GM12878 (cell line): ENCODE measurements at regions not wholly inside any gene's neighbourhood (a gene's known extent, or its start where the extent isn't known, plus 50 kb on each side); places are given as distances from the start of the nearest gene placed in this dataset.

Experiments
- ATAC-seq: fragments of 200-7000 bp; cut with Tn5 transposase; 3 replicates; pipeline ENCODE4 v1.9.1; 2020; ENCODE audit warnings: mild to moderate bottlenecking, moderate library complexity
- BruUV-seq: library from RNA; stranded (reverse); fragments of 400-500 nt; replicated peaks from 2 replicates; lab custom pipeline; 2021; lab: Mats Ljungman, UMichigan
- CTCF ChIA-PET: fragments of 300-600 bp; sonication (Branson Sonifier 250); formaldehyde crosslinking; extraction: SDS; loops from one replicate; lab custom pipeline; 2021; ENCODE audit warnings: inconsistent platforms; lab: Yijun Ruan, JAX
- POLR2A ChIA-PET: fragments of 350-600 bp; formaldehyde crosslinking; extraction: SDS; loops from one replicate; lab custom pipeline; 2021; ENCODE audit warnings: inconsistent platforms; lab: Charles Lee
- RAD21 ChIA-PET: fragments of 300-600 bp; sonication (Branson Sonifier 250); formaldehyde crosslinking; loops from one replicate; lab custom pipeline; 2023; ENCODE audit warnings: antibody characterized with exemption; ENCODE audit not compliant: unreplicated experiment; lab: Charles Lee
- SMC1A ChIA-PET: fragments of 300-600 bp; sonication (Branson Sonifier 250); formaldehyde crosslinking; loops from one replicate; lab custom pipeline; 2023; ENCODE audit not compliant: unreplicated experiment, uncharacterized antibody; lab: Charles Lee
- DNase-seq: peaks from one replicate; pipeline ENCODE4 v3.0.0-alpha.2; 2011; ENCODE audit warnings: low read depth, low spot score
- FAIRE-seq: peaks from 3 replicates; lab custom pipeline; 2011; peaks lifted over from hg19 to GRCh38; lab: Jason Lieb, UNC
- H2AFZ ChIP-seq: 2 replicates; pipeline ENCODE4 v1.6.0; 2011; ENCODE audit warnings: low read depth, low read length, control low read depth; ENCODE audit not compliant: control insufficient read depth
- H3K27ac ChIP-seq: 2 replicates; pipeline ENCODE4 v1.5.1; 2011; ENCODE audit warnings: control low read depth; ENCODE audit not compliant: control insufficient read depth, insufficient read depth
- H3K27me3 ChIP-seq, 2 experiments: replicated peaks in 1 of 2; 2 replicates each; pipeline versions ENCODE4 v1.6.0 to v1.6.1; 2011; ENCODE audit warnings: low read length in 1 of 2; ENCODE audit not compliant: control insufficient read depth in 2 of 2, insufficient read depth in 2 of 2
- H3K36me3 ChIP-seq, 2 experiments: 2 replicates each; pipeline ENCODE4 v1.5.1; 2011; ENCODE audit warnings: low read length in 1 of 2; ENCODE audit not compliant: control insufficient read depth in 2 of 2, insufficient read depth in 2 of 2
- H3K4me1 ChIP-seq: 2 replicates; pipeline ENCODE4 v1.6.1; 2011; ENCODE audit warnings: mild to moderate bottlenecking, low read length, moderate library complexity, mixed read lengths; ENCODE audit not compliant: control insufficient read depth, insufficient read depth
- H3K4me2 ChIP-seq: 2 replicates; pipeline ENCODE4 v1.6.0; 2011; ENCODE audit warnings: control low read depth; ENCODE audit not compliant: control insufficient read depth, insufficient read depth
- H3K4me3 ChIP-seq: fragments of 200-600 bp; sonication (generic); 2 replicates; pipeline ENCODE4 v1.5.1; 2016
- H3K79me2 ChIP-seq: 2 replicates; pipeline ENCODE4 v1.6.0; 2011; ENCODE audit warnings: low read length; ENCODE audit not compliant: control insufficient read depth, insufficient read depth
- H3K9ac ChIP-seq: 2 replicates; pipeline ENCODE4 v1.8.0; 2011; ENCODE audit warnings: low read length, control low read depth, mixed read lengths; ENCODE audit not compliant: control insufficient read depth, insufficient read depth
- H3K9me3 ChIP-seq: replicated peaks from 3 replicates; pipeline ENCODE4 v1.5.1; 2011; ENCODE audit warnings: mild to moderate bottlenecking, low read length; ENCODE audit not compliant: control insufficient read depth, insufficient read depth
- H4K20me1 ChIP-seq: 2 replicates; pipeline ENCODE4 v1.6.0; 2011; ENCODE audit not compliant: control insufficient read depth, insufficient read depth
- NR2C2 ChIP-seq: IDR thresholded peaks from 2 replicates; pipeline ENCODE4 v1.6.1; 2011; ENCODE audit warnings: borderline replicate concordance, low read depth; ENCODE audit not compliant: control insufficient read depth, insufficient read length
- RUNX3 ChIP-seq: IDR thresholded peaks from 2 replicates; pipeline ENCODE4 v1.6.1; 2012; ENCODE audit warnings: low read length, inconsistent platforms
- SMAD5 ChIP-seq: IDR thresholded peaks from 2 replicates; pipeline ENCODE4 v1.6.1; 2016; ENCODE audit warnings: antibody characterized with exemption, low read depth
- SRF ChIP-seq, 2 experiments: IDR thresholded peaks; 2 replicates each; pipeline ENCODE4 v1.6.1; 2011; ENCODE audit warnings: low read depth in 2 of 2, low read length in 2 of 2, mild to moderate bottlenecking in 1 of 2, moderate library complexity in 1 of 2
- ZSCAN29 ChIP-seq: fragments of 450-650 bp; IDR thresholded peaks from 2 replicates; pipeline ENCODE4 v1.6.1; 2017; ENCODE audit warnings: mild to moderate bottlenecking, moderate library complexity
- WGBS: methylation state at CpG from one replicate; pipeline ENCODE4 v1.1.6; 2016; ENCODE audit warnings: low lambda C conversion rate; ENCODE audit not compliant: insufficient replicate concordance, insufficient coverage; ENCODE audit errors: missing lambda C conversion rate; 5-methylcytosine and 5-hydroxymethylcytosine counted together
- in situ Hi-C: fragments of 300-500 bp; cut with MboI; formaldehyde crosslinking; loops from 9 replicates; pipeline ENCODE4 v1.14.3; 2018; ENCODE audit warnings: mixed read lengths
- intact Hi-C: fragments of 100-400 bp; cut with micrococcal nuclease; formaldehyde crosslinking; loops from one replicate; pipeline ENCODE4 v1.14.2; 2022; ENCODE audit not compliant: unreplicated experiment
- TF ChIP-seq, protein P1 (sequence below): fragments of 450-650 bp; IDR thresholded peaks from 2 replicates; pipeline ENCODE4 v1.6.1; 2017; ENCODE audit warnings: low read depth, mild to moderate bottlenecking, moderate library complexity
- TF ChIP-seq, protein P2 (sequence below): IDR thresholded peaks from 2 replicates; pipeline ENCODE4 v1.6.1; 2012; ENCODE audit warnings: low read length, inconsistent platforms
- TF ChIP-seq, protein P3 (sequence below): fragments of 450-650 bp; formaldehyde crosslinking; IDR thresholded peaks from 2 replicates; pipeline ENCODE4 v1.4.0; 2022; ENCODE audit warnings: mild to moderate bottlenecking, moderate library complexity

DNA sequence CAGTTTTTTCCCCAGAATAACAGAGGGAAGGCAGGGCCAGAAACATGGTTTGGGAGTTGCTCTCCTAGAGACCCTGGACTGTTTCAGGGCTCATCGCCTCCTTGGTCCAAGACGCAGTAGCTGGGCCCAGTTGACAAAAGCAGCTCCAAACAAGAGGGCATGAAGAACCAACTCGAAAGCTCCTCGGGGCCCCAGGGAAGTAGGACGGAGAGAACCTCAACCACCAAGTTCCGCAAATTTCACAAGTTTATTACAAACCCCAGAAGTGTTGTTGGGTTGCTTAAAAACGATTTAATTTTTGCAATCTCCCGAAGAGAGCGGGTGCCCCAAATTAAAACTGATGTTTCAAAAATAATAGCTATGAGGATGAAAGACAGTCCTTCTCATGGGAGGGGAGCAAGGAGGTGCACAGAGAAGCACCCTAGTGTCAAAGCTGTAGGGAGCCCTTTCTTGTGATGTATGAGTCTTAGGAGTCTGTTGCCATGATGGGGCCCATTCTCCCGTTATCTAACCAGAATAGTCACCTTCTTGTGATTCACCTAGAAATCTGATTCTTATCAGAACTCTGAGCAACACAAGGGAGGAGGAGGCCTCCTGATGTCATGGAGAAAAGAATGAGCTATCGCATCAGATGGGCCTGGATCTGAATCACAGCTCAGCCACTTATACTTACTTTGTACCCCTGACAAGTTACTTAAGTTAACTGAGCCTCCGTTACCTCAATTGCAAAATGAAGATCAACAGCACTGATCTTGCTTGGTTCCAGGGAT, 165.7 kb upstream of the IRF2BP2 start:
- DNase-seq (no peak), FAIRE-seq (no peak), ATAC-seq (no peak)
- Histone ChIP-seq H4K20me1 (peaks cover 12% of the 10 kb centered on the region; the same call in 1 of the 2 replicates), H3K27ac (no peak overlapping the region), H3K4me2 (no peak overlapping the region), H2AFZ (no peak overlapping the region), H3K27me3 (peaks cover 19 to 22% of the 10 kb centered on the region in 2 experiments), H3K9ac (no peak overlapping the region), H3K9me3 (no peaks in the 10 kb centered on the region; the same call in 1 of the 3 replicates), H3K36me3 (no peaks in the 10 kb centered on the region), H3K79me2 (no peaks in the 10 kb centered on the region), H3K4me3 (no peak overlapping the region), H3K4me1 (peaks cover 16% of the 10 kb centered on the region)
- RAD21 ChIA-PET: interaction anchor here (13.1 kb wide), 1 partner anchor 68 kb away, joined by 155 read pairs; no protein-coding TSS in a partner anchor
- WGBS: 96% methylated on average over 12 of the region's 12 CpGs
- in situ Hi-C loops (no loop called here), intact Hi-C loops (no loop called here)
- TF ChIP-seq RUNX3: no peak
- no peak for TF ChIP-seq SMAD5
- no peak for TF ChIP-seq NR2C2
- BruUV-seq: no TSS peak
- POLR2A ChIA-PET: interaction anchor here (1.0 to 1.4 kb wide), 2 partner anchors 9 to 166 kb away, joined by 4 to 5 read pairs; partner anchors contain the start of gene IRF2BP2
- CTCF ChIA-PET: interaction anchor here (0.6 to 1.3 kb wide), 3 partner anchors 70 to 196 kb away, joined by 3 read pairs; no protein-coding TSS in a partner anchor
- SMC1A ChIA-PET: interaction anchor here (0.7 to 10.1 kb wide), 11 partner anchors 8 to 308 kb away, joined by 3 to 143 read pairs (median 3); no protein-coding TSS in a partner anchor

DNA sequence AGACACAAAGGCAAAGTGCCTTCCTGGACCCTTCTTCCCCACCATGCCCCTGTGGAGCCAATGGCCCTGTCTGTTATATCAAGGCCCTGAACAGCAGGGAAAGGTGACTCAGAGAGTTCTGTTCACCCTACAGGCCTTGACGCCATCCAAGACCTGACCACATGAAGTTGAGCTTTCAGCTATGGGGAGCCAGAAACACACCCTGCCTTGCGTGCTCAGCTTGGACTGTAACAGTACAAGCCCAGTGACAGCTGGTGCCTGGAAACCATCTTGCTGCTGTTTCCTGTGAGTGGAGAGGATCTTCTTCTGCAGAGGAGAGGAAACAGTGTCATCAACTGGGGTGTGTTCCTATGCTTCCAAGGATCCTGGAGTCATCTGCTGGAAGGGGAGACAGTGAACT, 165.0 kb upstream of the IRF2BP2 start:
- intact Hi-C loops: no loop called here
- FAIRE-seq (no peak), ATAC-seq (no peak), DNase-seq (no peak)
- Histone ChIP-seq H3K79me2 (no peaks in the 10 kb centered on the region), H3K27me3 (peaks cover 14 to 22% of the 10 kb centered on the region in 2 experiments), H3K4me3 (no peak overlapping the region), H4K20me1 (peaks cover 5% of the 10 kb centered on the region; the same call in 1 of the 2 replicates), H3K4me1 (peaks cover 16% of the 10 kb centered on the region), H3K9ac (no peak overlapping the region), H3K27ac (no peak overlapping the region), H2AFZ (no peak overlapping the region), H3K9me3 (no peaks in the 10 kb centered on the region; the same call in 1 of the 3 replicates), H3K36me3 (no peaks in the 10 kb centered on the region), H3K4me2 (no peak overlapping the region)
- RAD21 ChIA-PET: interaction anchor here (13.1 kb wide), 1 partner anchor 68 kb away, joined by 155 read pairs; no protein-coding TSS in a partner anchor
- in situ Hi-C loops: no loop called here
- no TSS peak for BruUV-seq
- CTCF ChIA-PET: interaction anchor here (1.0 to 1.3 kb wide), 3 partner anchors 64 to 174 kb away, joined by 3 to 4 read pairs (median 3); no protein-coding TSS in a partner anchor
- 98% methylated on average over 2 of the region's 2 CpGs for WGBS
- POLR2A ChIA-PET: interaction anchor here (1.4 kb wide), 1 partner anchor 165 kb away, joined by 4 read pairs; the partner anchor contains the start of gene IRF2BP2
- SMC1A ChIA-PET: interaction anchor here (0.6 to 10.1 kb wide), 11 partner anchors 18 to 279 kb away, joined by 3 to 143 read pairs (median 3); partner anchors contain the start of gene IRF2BP2
- TF ChIP-seq, protein P1, sequence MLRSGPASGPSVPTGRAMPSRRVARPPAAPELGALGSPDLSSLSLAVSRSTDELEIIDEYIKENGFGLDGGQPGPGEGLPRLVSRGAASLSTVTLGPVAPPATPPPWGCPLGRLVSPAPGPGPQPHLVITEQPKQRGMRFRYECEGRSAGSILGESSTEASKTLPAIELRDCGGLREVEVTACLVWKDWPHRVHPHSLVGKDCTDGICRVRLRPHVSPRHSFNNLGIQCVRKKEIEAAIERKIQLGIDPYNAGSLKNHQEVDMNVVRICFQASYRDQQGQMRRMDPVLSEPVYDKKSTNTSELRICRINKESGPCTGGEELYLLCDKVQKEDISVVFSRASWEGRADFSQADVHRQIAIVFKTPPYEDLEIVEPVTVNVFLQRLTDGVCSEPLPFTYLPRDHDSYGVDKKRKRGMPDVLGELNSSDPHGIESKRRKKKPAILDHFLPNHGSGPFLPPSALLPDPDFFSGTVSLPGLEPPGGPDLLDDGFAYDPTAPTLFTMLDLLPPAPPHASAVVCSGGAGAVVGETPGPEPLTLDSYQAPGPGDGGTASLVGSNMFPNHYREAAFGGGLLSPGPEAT: no peak
- TF ChIP-seq ZSCAN29 (no peak), SRF (IDR thresholded peaks at IDR 0.05; ENCODE audit: low read depth in 2 of 2, low read length in 2 of 2) (no peak), RUNX3 (no peak)
- TF ChIP-seq, protein P2, sequence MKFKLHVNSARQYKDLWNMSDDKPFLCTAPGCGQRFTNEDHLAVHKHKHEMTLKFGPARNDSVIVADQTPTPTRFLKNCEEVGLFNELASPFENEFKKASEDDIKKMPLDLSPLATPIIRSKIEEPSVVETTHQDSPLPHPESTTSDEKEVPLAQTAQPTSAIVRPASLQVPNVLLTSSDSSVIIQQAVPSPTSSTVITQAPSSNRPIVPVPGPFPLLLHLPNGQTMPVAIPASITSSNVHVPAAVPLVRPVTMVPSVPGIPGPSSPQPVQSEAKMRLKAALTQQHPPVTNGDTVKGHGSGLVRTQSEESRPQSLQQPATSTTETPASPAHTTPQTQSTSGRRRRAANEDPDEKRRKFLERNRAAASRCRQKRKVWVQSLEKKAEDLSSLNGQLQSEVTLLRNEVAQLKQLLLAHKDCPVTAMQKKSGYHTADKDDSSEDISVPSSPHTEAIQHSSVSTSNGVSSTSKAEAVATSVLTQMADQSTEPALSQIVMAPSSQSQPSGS: no peak
- TF ChIP-seq, protein P3, sequence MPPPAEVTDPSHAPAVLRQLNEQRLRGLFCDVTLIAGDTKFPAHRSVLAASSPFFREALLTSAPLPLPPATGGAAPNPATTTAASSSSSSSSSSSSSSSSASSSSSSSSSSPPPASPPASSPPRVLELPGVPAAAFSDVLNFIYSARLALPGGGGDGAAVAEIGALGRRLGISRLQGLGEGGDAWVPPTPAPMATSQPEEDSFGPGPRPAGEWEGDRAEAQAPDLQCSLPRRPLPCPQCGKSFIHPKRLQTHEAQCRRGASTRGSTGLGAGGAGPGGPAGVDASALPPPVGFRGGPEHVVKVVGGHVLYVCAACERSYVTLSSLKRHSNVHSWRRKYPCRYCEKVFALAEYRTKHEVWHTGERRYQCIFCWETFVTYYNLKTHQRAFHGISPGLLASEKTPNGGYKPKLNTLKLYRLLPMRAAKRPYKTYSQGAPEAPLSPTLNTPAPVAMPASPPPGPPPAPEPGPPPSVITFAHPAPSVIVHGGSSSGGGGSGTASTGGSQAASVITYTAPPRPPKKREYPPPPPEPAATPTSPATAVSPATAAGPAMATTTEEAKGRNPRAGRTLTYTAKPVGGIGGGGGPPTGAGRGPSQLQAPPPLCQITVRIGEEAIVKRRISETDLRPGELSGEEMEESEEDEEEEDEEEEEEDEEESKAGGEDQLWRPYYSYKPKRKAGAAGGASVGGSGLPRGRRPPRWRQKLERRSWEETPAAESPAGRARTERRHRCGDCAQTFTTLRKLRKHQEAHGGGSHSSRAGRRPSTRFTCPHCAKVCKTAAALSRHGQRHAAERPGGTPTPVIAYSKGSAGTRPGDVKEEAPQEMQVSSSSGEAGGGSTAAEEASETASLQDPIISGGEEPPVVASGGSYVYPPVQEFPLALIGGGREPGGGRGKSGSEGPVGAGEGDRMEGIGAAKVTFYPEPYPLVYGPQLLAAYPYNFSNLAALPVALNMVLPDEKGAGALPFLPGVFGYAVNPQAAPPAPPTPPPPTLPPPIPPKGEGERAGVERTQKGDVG (CRISPR knock-in tag): no peak
